ENCODE measurements at regions not wholly inside any gene's neighbourhood (a gene's known extent, or its start where the extent isn't known, plus 50 kb on each side); places are given as distances from the start of the nearest gene placed in this dataset.

GRCh38 chr2:61710711-61711110 is 143.1 kb downstream of the FAM161A start:
- Histone ChIP-seq H3K4me1 (peaks cover 7% of the 10 kb centered on the region; the same call in 1 of the 2 replicates), H3K36me3 (ENCODE audit: control insufficient read depth, insufficient read depth, low read length) (no peaks in the 10 kb centered on the region), H3K4me3 (ENCODE audit: low read depth, low read length) (no peak overlapping the region), H3K27me3 (replicated peaks; ENCODE audit: control insufficient read depth, insufficient read depth, low read length) (no peaks in the 10 kb centered on the region), H3K9me3 (no peaks in the 10 kb centered on the region)
- intact Hi-C loops (cut with micrococcal nuclease; ENCODE audit: unreplicated experiment): no loop called here
- Mint-ChIP-seq H3K27ac (ENCODE audit: unreplicated experiment) (no peak overlapping the region), H3K36me3 (ENCODE audit: insufficient read depth, unreplicated experiment) (no peaks in the 10 kb centered on the region), H3K27me3 (ENCODE audit: insufficient read depth, unreplicated experiment) (no peaks in the 10 kb centered on the region), H3K9me3 (ENCODE audit: unreplicated experiment) (no peaks in the 10 kb centered on the region), H3K4me3 (ENCODE audit: unreplicated experiment) (no peak overlapping the region), H3K4me1 (ENCODE audit: low read depth, unreplicated experiment) (no peaks in the 10 kb centered on the region)
- ChIA-PET CTCF (no interaction called here), POLR2A (no interaction called here)
- no peak for DNase-seq
- no peak for TF ChIP-seq CTCF (IDR thresholded peaks at IDR 0.05; ENCODE audit: insufficient read depth in 1 of 2, low read depth in 1 of 2, low read length in 1 of 2, severe bottlenecking in 1 of 2, unreplicated experiment in 1 of 2)
- BruUV-seq (replicated peaks): no TSS peak

- no peak for TF ChIP-seq CTCF (IDR thresholded peaks at IDR 0.05; ENCODE audit: insufficient read depth in 1 of 2, low read depth in 1 of 2, low read length in 1 of 2, severe bottlenecking in 1 of 2, unreplicated experiment in 1 of 2)
- Mint-ChIP-seq H3K4me1 (ENCODE audit: low read depth, unreplicated experiment) (no peaks in the 10 kb centered on the region), H3K36me3 (ENCODE audit: insufficient read depth, unreplicated experiment) (no peaks in the 10 kb centered on the region), H3K9me3 (ENCODE audit: unreplicated experiment) (no peaks in the 10 kb centered on the region), H3K27me3 (ENCODE audit: insufficient read depth, unreplicated experiment) (no peaks in the 10 kb centered on the region), H3K4me3 (ENCODE audit: unreplicated experiment) (no peak overlapping the region), H3K27ac (ENCODE audit: unreplicated experiment) (no peak overlapping the region)
- Histone ChIP-seq H3K4me3 (ENCODE audit: low read depth, low read length) (no peak overlapping the region), H3K9me3 (no peaks in the 10 kb centered on the region), H3K4me1 (peaks cover 7% of the 10 kb centered on the region; the same call in 1 of the 2 replicates), H3K27me3 (replicated peaks; ENCODE audit: control insufficient read depth, insufficient read depth, low read length) (no peaks in the 10 kb centered on the region), H3K36me3 (ENCODE audit: control insufficient read depth, insufficient read depth, low read length) (no peaks in the 10 kb centered on the region)
- no TSS peak for BruUV-seq (replicated peaks)
- POLR2A ChIA-PET: interaction anchor here (0.5 kb wide), 1 partner anchor 170 kb away, joined by 4 read pairs; the partner anchor contains the start of gene XPO1
- CTCF ChIA-PET: no interaction called here
- intact Hi-C loops (cut with micrococcal nuclease; ENCODE audit: unreplicated experiment): no loop called here
- DNase-seq: peak in 1 of 2 experiments; percentile 23
These were observed 145.6 kb downstream of the FAM161A start for GRCh38 chr2:61707984-61708852.

GRCh38 chr2:61705625-61706024 is 148.2 kb downstream of the FAM161A start:
- no peaks in the 10 kb centered on the region for H3K36me3 Mint-ChIP-seq (ENCODE audit: insufficient read depth, unreplicated experiment)
- DNase-seq: no peak
- H3K27me3 Mint-ChIP-seq (ENCODE audit: insufficient read depth, unreplicated experiment): no peaks in the 10 kb centered on the region
- H3K27ac Mint-ChIP-seq (ENCODE audit: unreplicated experiment): no peak overlapping the region
- no peaks in the 10 kb centered on the region for H3K27me3 ChIP-seq (replicated peaks; ENCODE audit: control insufficient read depth, insufficient read depth, low read length)
- H3K4me3 Mint-ChIP-seq (ENCODE audit: unreplicated experiment): no peak overlapping the region
- peaks cover 7% of the 10 kb centered on the region; the same call in 1 of the 2 replicates for H3K4me1 ChIP-seq
- H3K4me3 ChIP-seq (ENCODE audit: low read depth, low read length): no peak overlapping the region
- POLR2A ChIA-PET: no interaction called here
- H3K9me3 Mint-ChIP-seq (ENCODE audit: unreplicated experiment): no peaks in the 10 kb centered on the region
- TF ChIP-seq CTCF (IDR thresholded peaks at IDR 0.05; ENCODE audit: insufficient read depth in 1 of 2, low read depth in 1 of 2, low read length in 1 of 2, severe bottlenecking in 1 of 2, unreplicated experiment in 1 of 2): no peak
- no peaks in the 10 kb centered on the region for H3K4me1 Mint-ChIP-seq (ENCODE audit: low read depth, unreplicated experiment)
- CTCF ChIA-PET: no interaction called here
- intact Hi-C loops (cut with micrococcal nuclease; ENCODE audit: unreplicated experiment): no loop called here
- H3K36me3 ChIP-seq (ENCODE audit: control insufficient read depth, insufficient read depth, low read length): no peaks in the 10 kb centered on the region
- BruUV-seq (replicated peaks): no TSS peak
- H3K9me3 ChIP-seq: no peaks in the 10 kb centered on the region
